ENCODE measurements at regions not wholly inside any gene's neighbourhood (a gene's known extent, or its start where the extent isn't known, plus 50 kb on each side); places are given as distances from the start of the nearest gene placed in this dataset.

- DNase-seq (ENCODE audit: low read depth): no peak
- H3K4me3 ChIP-seq (ENCODE audit: low read length): no peak overlapping the region
- no peak for TF ChIP-seq CTCF (conservative IDR thresholded peaks at IDR 0.05; ENCODE audit: low read depth, low read length)
Measured at GRCh38 chr12:63394983-63395382, 244.0 kb upstream of the AVPR1A start.

DNA sequence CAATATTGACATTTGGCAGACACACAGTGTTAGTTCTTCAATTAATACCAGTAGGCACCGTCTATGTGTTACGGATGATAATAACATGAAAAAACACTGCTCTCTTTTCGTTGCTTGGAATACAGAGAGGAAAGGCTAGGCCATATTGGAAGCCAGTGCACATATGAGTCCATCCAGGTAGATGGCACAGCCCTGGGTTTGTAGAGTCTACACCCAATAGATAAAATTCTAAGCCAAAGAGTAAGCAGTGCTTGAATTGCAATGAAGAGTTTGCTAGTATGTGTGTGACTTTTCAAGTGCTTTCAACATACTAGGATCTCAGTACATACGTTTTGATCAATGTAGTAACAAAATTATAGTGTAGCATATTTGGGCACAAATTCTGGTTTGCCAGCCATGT, 243.3 kb upstream of the AVPR1A start:
- no peak for DNase-seq (ENCODE audit: low read depth)
- no peak overlapping the region for H3K4me3 ChIP-seq (ENCODE audit: low read length)
- TF ChIP-seq CTCF (conservative IDR thresholded peaks at IDR 0.05; ENCODE audit: low read depth, low read length): no peak

GRCh38 chr12:63389211-63389610, 238.2 kb upstream of the AVPR1A start:
- no peak overlapping the region for H3K4me3 ChIP-seq (ENCODE audit: low read length)
- no peak for TF ChIP-seq CTCF (conservative IDR thresholded peaks at IDR 0.05; ENCODE audit: low read depth, low read length)
- no peak for DNase-seq (ENCODE audit: low read depth)

DNA sequence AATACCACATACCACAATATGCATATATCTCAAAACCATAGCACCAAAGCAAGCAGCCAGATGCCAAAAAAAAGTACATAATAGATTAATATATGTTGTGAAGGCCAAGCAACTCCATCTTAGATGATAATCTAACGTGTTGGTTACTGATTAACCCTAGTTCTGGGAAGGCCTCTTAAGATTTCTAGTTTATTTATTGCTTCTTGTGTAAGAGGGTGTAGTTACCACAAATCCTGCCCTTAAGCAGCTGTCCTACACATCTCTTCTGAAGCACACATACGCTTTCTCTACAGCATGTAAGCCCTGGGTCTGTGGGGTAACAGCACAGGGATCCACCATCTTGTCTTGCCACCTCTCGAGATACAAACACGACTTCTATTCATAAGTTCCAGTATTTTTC, 236.8 kb upstream of the AVPR1A start:
- TF ChIP-seq CTCF (conservative IDR thresholded peaks at IDR 0.05; ENCODE audit: low read depth, low read length): no peak
- H3K4me3 ChIP-seq (ENCODE audit: low read length): no peak overlapping the region
- no peak for DNase-seq (ENCODE audit: low read depth)

DNA sequence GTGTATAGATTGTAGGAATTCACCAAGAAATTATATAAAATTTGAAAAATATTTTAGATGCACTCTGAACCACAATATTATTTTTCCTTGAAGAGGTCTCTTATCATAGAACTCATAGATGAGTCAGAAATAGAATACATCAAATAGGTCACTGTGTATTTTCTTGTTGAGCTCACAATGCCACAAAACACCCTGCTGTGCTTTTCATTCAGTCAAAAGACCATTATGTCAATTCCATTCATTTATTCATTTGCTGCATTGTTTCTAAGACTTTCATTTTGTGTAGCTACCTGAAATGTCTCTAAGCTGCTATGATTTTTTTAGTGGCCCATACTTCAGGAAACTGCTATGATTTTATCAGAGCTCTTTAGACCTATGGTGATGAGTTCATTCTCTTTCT, 231.9 kb upstream of the AVPR1A start:
- no peak overlapping the region for H3K4me3 ChIP-seq (ENCODE audit: low read length)
- TF ChIP-seq CTCF (conservative IDR thresholded peaks at IDR 0.05; ENCODE audit: low read depth, low read length): no peak
- no peak for DNase-seq (ENCODE audit: low read depth)

- DNase-seq (ENCODE audit: low read depth): peak; percentile 9
- no peak for TF ChIP-seq CTCF (conservative IDR thresholded peaks at IDR 0.05; ENCODE audit: low read depth, low read length)
- no peak overlapping the region for H3K4me3 ChIP-seq (ENCODE audit: low read length)
Measured at GRCh38 chr12:63362791-63363190, 211.8 kb upstream of the AVPR1A start.

- no peak for DNase-seq (ENCODE audit: low read depth)
- TF ChIP-seq CTCF (conservative IDR thresholded peaks at IDR 0.05; ENCODE audit: low read depth, low read length): no peak
- H3K4me3 ChIP-seq (ENCODE audit: low read length): no peak overlapping the region
Measured at GRCh38 chr12:63362166-63362565, 211.2 kb upstream of the AVPR1A start.

Measured in retinal pigment epithelial cell (primary cell).